ENCODE measurements at regions not wholly inside any gene's neighbourhood (a gene's known extent, or its start where the extent isn't known, plus 50 kb on each side); places are given as distances from the start of the nearest gene placed in this dataset.

DNA sequence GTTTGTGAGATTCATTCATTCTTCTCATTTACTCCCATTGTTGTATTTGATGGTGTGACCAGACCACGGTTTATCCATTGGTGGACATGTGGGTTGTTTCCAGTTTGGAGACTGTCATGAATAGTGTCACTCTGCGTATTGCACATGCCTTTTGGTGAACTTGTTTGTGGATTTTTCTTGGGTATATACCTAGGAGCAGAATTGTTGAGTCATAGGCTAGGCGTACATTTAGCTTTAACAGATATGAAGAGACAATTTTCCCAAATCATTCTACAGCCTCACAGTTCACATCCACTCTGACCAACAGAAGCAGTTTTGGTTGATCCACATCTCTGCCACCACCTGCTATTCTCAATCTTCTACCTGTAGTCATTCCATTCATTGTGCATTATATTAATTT is 66.0 kb upstream of the FAM20C start:
- FAIRE-seq: no peak
- no peak for DNase-seq (ENCODE audit: low read depth in 1 of 2, low spot score in 2 of 2)
- Histone ChIP-seq H3K4me3 (ENCODE audit: extremely low read depth in 1 of 4, insufficient read depth in 2 of 4, low read depth in 3 of 4, low read length in 4 of 4) (no peak overlapping the region), H2BK12ac (ENCODE audit: low read depth, low read length) (no peak overlapping the region), H3K36me3 (ENCODE audit: control insufficient read depth in 2 of 4, insufficient read depth in 4 of 4, low read length in 3 of 4) (no peaks in the 10 kb centered on the region), H3K56ac (replicated peaks; ENCODE audit: insufficient read length, low read depth, low read length) (no peak overlapping the region), H3K9ac (replicated peaks in 1 of 4; ENCODE audit: extremely low read depth in 1 of 4, low read depth in 3 of 4, low read length in 3 of 4) (no peak overlapping the region), H3K23ac (ENCODE audit: insufficient read length) (no peak overlapping the region), H4K91ac (replicated peaks; ENCODE audit: insufficient read length, low read length) (no peak overlapping the region), H3K14ac (ENCODE audit: insufficient read length) (no peak overlapping the region), H3K79me2 (ENCODE audit: control insufficient read depth in 1 of 2, insufficient read depth in 2 of 2, low read length in 2 of 2) (no peaks in the 10 kb centered on the region), H3K18ac (ENCODE audit: extremely low read depth, low read length) (no peak overlapping the region), H3K4me2 (ENCODE audit: insufficient read depth in 1 of 2, low read depth in 2 of 2, low read length in 2 of 2) (no peak overlapping the region), H3K79me1 (ENCODE audit: low read depth, low read length) (no peaks in the 10 kb centered on the region), H3K27ac (ENCODE audit: low read depth, low read length) (no peak overlapping the region), H3K23me2 (ENCODE audit: low read depth, low read length) (0 out of 2 replicates have a peak, but pooled peaks cover 5% of the 10 kb centered on the region), H2BK20ac (ENCODE audit: low read length) (no peak overlapping the region), H4K8ac (ENCODE audit: extremely low read depth, insufficient read depth, low read length) (no peak overlapping the region), H2AK5ac (ENCODE audit: low read depth, low read length) (no peak overlapping the region), H2BK5ac (ENCODE audit: low read depth, low read length) (no peak overlapping the region), H2AFZ (ENCODE audit: low read length) (no peak overlapping the region), H3K4ac (replicated peaks; ENCODE audit: insufficient read length, low read depth, low read length) (no peak overlapping the region), H4K20me1 (replicated peaks in 1 of 2; ENCODE audit: control insufficient read depth in 1 of 2, insufficient read depth in 2 of 2, low read length in 2 of 2) (no peaks in the 10 kb centered on the region), H4K5ac (ENCODE audit: insufficient read length, low read depth, low read length) (no peak overlapping the region), H3K9me3 (ENCODE audit: insufficient read depth in 2 of 2, low read depth in 1 of 2, low read length in 1 of 2) (no peaks in the 10 kb centered on the region), H2BK15ac (ENCODE audit: low read length) (no peak overlapping the region), H3K4me1 (replicated peaks in 1 of 4; ENCODE audit: control insufficient read depth in 3 of 4, insufficient read depth in 4 of 4, low read length in 3 of 4) (peaks cover 0 to 9% (median 4%) of the 10 kb centered on the region in 4 experiments; a peak in 5 of 7 replicates), H3K27me3 (replicated peaks in 1 of 4; ENCODE audit: control insufficient read depth in 3 of 4, extremely low read depth in 1 of 4, insufficient read depth in 3 of 4, low read length in 3 of 4) (no peaks in the 10 kb centered on the region), H2BK120ac (replicated peaks; ENCODE audit: low read depth, low read length) (no peak overlapping the region)
- CTCF ChIA-PET (ENCODE audit: partially characterized antibody): interaction anchor here (1.7 to 2.2 kb wide), 2 partner anchors 8 to 41 kb away, joined by 5 to 6 read pairs; no protein-coding TSS in a partner anchor
- TF ChIP-seq CEBPB (IDR thresholded peaks at IDR 0.05; ENCODE audit: low read depth, low read length): no peak
- TF ChIP-seq CTBP2 (IDR thresholded peaks at IDR 0.05; ENCODE audit: borderline replicate concordance, insufficient read depth, insufficient read length, low read length): no peak
- no peak for TF ChIP-seq MAFK (IDR thresholded peaks at IDR 0.05; ENCODE audit: low read depth, low read length)
- 85% methylated on average over 3 of the region's 3 CpGs; no CpG with 5 or more reads in 1 of the 2 experiments for WGBS, 2 experiments (ENCODE audit: extremely low coverage in 1 of 2, insufficient coverage in 1 of 2, insufficient read length in 1 of 2, insufficient replicate concordance in 2 of 2, low coverage in 1 of 2, low lambda C conversion rate in 2 of 2, missing lambda C conversion rate in 1 of 2)
- POLR2A ChIA-PET (ENCODE audit: partially characterized antibody): no interaction called here

Measured in H1 (cell line).